ENCODE measurements at regions not wholly inside any gene's neighbourhood (a gene's known extent, or its start where the extent isn't known, plus 50 kb on each side); places are given as distances from the start of the nearest gene placed in this dataset.

DNA sequence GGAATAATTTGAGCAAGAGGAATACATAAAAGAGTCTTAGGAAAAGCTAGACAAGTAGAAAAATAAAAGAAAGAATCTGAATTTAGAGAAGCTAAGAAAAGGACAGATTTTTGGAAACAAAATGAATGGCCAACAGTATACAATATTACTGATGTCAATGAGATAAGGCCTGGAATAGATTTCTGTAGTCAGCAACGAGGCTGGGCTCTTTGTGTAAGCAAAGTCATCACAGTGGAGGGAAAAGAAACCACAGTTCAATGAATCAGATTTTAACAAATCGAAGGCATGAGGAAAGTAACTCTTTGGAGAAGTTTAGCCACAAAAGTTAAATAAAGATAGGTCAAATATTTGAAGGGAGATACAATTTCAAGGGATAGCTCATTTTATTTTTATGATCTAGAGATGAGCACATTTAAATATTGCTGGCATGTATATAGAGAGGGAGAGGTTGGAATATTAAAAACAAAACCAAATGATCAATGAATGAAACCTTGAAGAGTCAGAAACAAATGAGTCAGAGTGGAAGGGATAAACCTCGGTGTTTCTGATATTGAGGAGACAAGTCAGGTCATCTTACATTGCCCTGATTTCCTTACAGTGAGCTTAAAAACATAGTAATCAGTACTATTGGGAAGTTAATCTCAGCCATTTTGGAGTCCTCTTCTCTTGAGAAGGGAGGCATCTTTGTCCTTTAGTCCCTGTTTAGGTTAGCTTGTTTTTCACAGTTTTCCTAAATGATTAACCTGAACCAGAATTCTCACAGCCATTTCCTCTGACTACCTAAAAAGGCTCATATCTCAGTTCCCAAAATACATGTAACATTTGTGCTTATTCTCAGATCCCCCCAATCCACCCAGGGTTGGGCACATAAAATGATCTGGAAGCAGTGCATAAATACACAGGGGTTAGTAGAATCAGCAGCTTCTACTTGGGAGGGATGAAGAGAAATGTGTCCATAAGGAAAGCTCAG lies 620.0 kb upstream of the B3GALT2 start:
- no peak for DNase-seq (ENCODE audit: low read depth in 2 of 2)

GRCh38 chr1:193799948-193800690 lies 613.7 kb upstream of the B3GALT2 start:
- no peak for DNase-seq (ENCODE audit: low read depth in 2 of 2)

- no peak for DNase-seq (ENCODE audit: low read depth in 2 of 2)
These were observed 613.0 kb upstream of the B3GALT2 start for GRCh38 chr1:193799371-193799770.

- DNase-seq (ENCODE audit: low read depth in 2 of 2): no peak
These were observed 607.8 kb upstream of the B3GALT2 start for GRCh38 chr1:193794239-193794638.

- no peak for DNase-seq (ENCODE audit: low read depth in 2 of 2)
These were observed 605.3 kb upstream of the B3GALT2 start for GRCh38 chr1:193791746-193792145.

DNA sequence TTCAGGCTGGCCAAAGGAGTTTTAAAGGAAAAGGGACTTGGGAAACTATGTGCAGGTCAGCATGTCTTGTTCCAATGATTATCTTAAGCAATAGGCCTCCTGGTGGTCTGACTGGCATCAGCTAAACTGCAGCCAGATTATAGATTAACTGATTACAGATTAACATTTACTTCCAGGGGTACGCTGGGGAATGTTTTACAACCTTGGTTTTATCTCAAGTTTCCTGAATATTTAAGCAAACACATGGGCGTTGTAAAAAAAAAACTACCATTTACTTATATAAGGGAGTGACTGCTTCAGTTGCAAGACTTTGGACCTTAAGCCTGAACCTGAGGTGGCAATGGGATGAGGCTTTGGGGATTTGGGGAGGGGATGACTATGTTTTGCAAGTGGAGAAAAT lies 600.6 kb upstream of the B3GALT2 start:
- DNase-seq (ENCODE audit: low read depth in 2 of 2): no peak

DNA sequence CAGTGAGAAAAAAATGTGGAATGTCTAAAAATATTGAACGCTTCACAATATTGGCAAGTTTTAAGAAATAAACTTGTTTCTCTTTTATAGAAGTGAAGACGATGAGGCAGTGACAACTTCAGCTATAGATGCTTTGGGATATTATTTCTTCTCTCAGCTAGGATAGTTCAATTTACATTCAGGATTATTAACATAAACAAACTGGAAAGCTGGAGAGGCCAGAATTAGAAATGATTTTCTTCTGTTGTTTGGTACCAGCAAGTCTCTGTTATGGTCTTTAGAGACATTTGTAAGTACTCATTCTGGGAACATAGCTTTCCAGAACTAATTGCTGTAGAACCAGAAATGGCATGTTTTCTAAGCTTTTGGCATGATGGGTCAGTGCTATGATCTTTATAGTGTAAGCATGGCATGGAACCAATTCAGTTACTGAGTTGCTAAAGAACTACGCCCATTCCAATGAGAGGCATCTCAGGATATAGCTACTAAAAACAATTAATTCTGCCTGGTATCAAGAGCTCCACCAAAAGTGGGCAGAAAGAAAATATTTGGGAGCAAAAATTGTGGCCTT lies 599.5 kb upstream of the B3GALT2 start:
- no peak for DNase-seq (ENCODE audit: low read depth in 2 of 2)

- DNase-seq (ENCODE audit: low read depth in 2 of 2): no peak
These were observed 588.3 kb upstream of the B3GALT2 start for GRCh38 chr1:193774536-193775323.

- no peak for DNase-seq (ENCODE audit: low read depth in 2 of 2)
These were observed 585.2 kb upstream of the B3GALT2 start for GRCh38 chr1:193771596-193771995.

DNA sequence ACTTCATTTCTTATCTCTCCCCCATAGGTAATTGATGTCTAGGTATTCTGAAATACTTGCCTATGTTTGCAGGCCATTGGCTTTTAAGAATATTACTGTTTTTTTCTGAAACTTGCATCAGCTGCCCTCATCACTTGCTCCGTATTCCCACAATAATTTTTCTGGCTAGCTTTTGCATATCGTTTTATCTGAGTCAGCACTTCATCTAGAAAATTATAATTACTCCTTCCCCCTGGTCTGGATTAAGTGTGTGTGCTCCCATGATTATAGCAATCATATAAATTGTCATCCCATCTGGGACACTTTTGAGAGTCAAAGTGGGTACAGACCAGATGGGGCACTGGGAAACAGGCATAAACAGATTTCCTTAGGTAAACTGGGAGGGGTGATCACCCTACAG lies 583.2 kb upstream of the B3GALT2 start:
- DNase-seq (ENCODE audit: low read depth in 2 of 2): no peak

- DNase-seq (ENCODE audit: low read depth in 2 of 2): no peak
These were observed 581.5 kb upstream of the B3GALT2 start for GRCh38 chr1:193767886-193768285.

GRCh38 chr1:193766329-193766728 lies 579.9 kb upstream of the B3GALT2 start:
- no peak for DNase-seq (ENCODE audit: low read depth in 2 of 2)

DNA sequence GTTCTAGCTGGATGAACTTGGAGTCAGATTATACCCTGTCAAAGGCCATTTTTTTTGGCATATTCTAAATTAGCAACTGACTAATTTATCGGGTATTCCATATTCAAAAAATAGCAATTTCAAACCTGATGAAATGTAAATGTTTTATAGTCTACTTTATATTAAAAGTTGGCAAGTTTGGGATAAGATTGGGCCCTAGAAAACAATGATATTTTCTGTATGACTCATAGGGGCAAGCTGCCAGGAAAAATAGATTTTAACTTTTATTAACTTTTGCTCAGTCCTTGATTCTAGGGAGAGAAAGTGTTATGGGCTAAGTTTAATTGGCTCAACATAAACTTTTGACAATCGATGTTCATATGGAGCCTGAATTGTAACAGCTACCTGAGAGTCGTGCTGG lies 576.9 kb upstream of the B3GALT2 start:
- no peak for DNase-seq (ENCODE audit: low read depth in 2 of 2)

DNA sequence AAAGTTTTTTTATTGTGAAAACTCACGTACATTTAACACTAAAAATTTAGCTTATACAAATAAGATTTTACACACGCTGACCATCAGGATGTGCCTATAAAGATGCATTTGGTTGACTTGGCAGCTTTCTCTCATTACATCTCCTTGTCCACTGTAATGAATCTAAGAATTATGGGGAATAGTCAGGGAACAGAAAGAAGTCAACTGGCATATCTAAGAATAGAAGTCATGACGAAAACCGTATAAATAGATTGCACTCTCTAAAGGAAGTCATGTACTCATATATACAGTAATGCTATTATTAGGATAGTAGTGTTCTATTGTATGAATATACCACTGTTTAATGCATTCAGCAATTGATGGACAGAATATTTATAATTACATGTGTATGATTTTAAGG lies 575.8 kb upstream of the B3GALT2 start:
- no peak for DNase-seq (ENCODE audit: low read depth in 2 of 2)

DNA sequence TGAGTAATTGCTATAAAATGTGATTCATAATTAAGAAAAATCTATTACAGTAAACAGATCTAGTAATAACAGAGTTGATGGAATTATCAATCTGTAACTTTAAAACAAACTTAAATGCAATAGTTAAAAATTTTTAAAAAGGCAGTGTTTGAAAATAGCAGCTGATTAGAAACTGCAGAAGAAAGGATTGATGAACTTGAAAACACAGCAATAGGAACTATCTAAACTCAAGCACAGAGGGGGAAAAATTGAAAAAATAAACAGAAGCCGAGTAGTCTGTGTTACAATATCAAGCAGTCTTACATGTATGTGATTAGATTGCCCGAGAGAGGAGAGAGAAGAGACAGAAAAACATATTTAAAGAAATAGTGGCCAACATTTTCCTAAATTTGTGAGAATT lies 569.0 kb upstream of the B3GALT2 start:
- no peak for DNase-seq (ENCODE audit: low read depth in 2 of 2)

- no peak for DNase-seq (ENCODE audit: low read depth in 2 of 2)
These were observed 568.5 kb upstream of the B3GALT2 start for GRCh38 chr1:193754732-193755427.

- DNase-seq (ENCODE audit: low read depth in 2 of 2): no peak
These were observed 567.7 kb upstream of the B3GALT2 start for GRCh38 chr1:193754151-193754550.

- DNase-seq (ENCODE audit: low read depth in 2 of 2): no peak
These were observed 566.8 kb upstream of the B3GALT2 start for GRCh38 chr1:193753038-193753756.

DNA sequence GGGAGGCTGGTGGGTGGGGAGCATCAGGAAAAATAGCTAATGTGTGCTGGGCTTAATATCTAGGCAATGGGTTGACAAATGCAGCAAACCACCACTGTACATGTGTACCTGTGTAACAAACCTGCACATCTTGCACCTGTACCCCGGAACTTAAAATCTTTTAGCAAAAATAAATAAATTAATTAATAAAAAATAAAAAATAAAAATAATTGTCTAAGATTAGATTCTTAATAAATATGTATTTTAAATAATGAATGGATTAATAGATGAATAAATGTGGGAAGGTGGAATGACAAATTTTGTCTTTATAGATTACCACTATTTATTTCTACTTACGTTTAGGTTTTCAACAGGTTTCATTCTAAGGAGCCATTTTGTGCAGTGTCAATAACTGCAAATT lies 563.5 kb upstream of the B3GALT2 start:
- DNase-seq (ENCODE audit: low read depth in 2 of 2): no peak

DNA sequence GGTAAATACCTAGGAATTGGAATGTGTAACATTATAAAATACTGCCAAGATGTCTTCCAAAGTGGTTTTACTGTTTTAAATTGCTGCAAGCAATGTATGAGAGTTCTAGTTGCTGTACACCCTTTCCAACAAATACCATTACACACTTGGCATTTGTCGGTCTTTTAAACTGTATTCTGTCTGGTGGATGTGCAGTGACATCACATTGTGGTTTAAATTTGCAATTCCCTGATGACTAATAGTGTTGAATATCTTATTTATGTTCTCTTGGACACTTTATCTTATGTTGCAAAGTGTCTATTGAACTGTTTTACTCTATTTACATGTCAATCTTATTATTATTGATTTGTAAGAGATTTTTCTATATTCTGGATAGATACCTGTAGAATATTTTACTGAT lies 561.2 kb upstream of the B3GALT2 start:
- no peak for DNase-seq (ENCODE audit: low read depth in 2 of 2)

GRCh38 chr1:193741228-193741627 lies 554.8 kb upstream of the B3GALT2 start:
- DNase-seq (ENCODE audit: low read depth in 2 of 2): no peak
